DOHH2 (cell line): ENCODE measurements at regions not wholly inside any gene's neighbourhood (a gene's known extent, or its start where the extent isn't known, plus 50 kb on each side); places are given as distances from the start of the nearest gene placed in this dataset.

Experiments used
- CTCF ChIP-seq: fragments of 200-600 bp; sonication (generic); IDR thresholded peaks from one replicate; pipeline ENCODE4 v1.5.1; 2014; ENCODE audit warnings: antibody characterized with exemption, mild to moderate bottlenecking, low read depth, low read length; ENCODE audit not compliant: poor library complexity, severe bottlenecking
- EZH2phosphoT487 ChIP-seq: fragments of 200-600 bp; sonication (generic); IDR thresholded peaks from 2 replicates; pipeline ENCODE4 v1.6.1; 2017; ENCODE audit warnings: borderline replicate concordance, mild to moderate bottlenecking, antibody characterized with exemption, low read length, moderate library complexity, mixed read lengths

- TF ChIP-seq CTCF (no peak), EZH2phosphoT487 (no peak)
Observed at GRCh38 chr9:12141422-12141821, 551.8 kb upstream of the TYRP1 start.
